ENCODE measurements at regions not wholly inside any gene's neighbourhood (a gene's known extent, or its start where the extent isn't known, plus 50 kb on each side); places are given as distances from the start of the nearest gene placed in this dataset.

GRCh38 chr10:78518224-78518623, 484.6 kb downstream of the RPS24 start:
- H3K27ac ChIP-seq, result no peak overlapping the region
- no peak for DNase-seq (ENCODE audit: low spot score in 2 of 2)
- H3K4me3 ChIP-seq, result no peak overlapping the region
- WGBS, 2 donors, result 92 to 95% methylated on average over 5 of the region's 5 CpGs
- H3K27me3 ChIP-seq, result no peaks in the 10 kb centered on the region
- no peaks in the 10 kb centered on the region for H3K36me3 ChIP-seq
- TF ChIP-seq EP300 (IDR thresholded peaks at IDR 0.05) (no peak), POLR2A (IDR thresholded peaks at IDR 0.05) (no peak)
- TF ChIP-seq, protein P1, sequence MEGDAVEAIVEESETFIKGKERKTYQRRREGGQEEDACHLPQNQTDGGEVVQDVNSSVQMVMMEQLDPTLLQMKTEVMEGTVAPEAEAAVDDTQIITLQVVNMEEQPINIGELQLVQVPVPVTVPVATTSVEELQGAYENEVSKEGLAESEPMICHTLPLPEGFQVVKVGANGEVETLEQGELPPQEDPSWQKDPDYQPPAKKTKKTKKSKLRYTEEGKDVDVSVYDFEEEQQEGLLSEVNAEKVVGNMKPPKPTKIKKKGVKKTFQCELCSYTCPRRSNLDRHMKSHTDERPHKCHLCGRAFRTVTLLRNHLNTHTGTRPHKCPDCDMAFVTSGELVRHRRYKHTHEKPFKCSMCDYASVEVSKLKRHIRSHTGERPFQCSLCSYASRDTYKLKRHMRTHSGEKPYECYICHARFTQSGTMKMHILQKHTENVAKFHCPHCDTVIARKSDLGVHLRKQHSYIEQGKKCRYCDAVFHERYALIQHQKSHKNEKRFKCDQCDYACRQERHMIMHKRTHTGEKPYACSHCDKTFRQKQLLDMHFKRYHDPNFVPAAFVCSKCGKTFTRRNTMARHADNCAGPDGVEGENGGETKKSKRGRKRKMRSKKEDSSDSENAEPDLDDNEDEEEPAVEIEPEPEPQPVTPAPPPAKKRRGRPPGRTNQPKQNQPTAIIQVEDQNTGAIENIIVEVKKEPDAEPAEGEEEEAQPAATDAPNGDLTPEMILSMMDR (IDR thresholded peaks at IDR 0.05), result no peak
- H3K4me1 ChIP-seq, result peaks cover 0 to 20% (median 0%) of the 10 kb centered on the region in 4 donors
- H3K9me3 ChIP-seq, result no peaks in the 10 kb centered on the region

GRCh38 chr10:78520737-78521430, 487.2 kb downstream of the RPS24 start:
- DNase-seq (ENCODE audit: low spot score in 2 of 2), result no peak
- H3K4me1 ChIP-seq, result peaks cover 0 to 7% (median 0%) of the 10 kb centered on the region in 4 donors
- H3K36me3 ChIP-seq, result no peaks in the 10 kb centered on the region
- H3K9me3 ChIP-seq, result no peaks in the 10 kb centered on the region
- H3K27me3 ChIP-seq, result no peaks in the 10 kb centered on the region
- WGBS, 2 donors, result 60 to 62% methylated on average over 4 of the region's 4 CpGs
- TF ChIP-seq EP300 (IDR thresholded peaks at IDR 0.05) (no peak), POLR2A (IDR thresholded peaks at IDR 0.05) (no peak)
- TF ChIP-seq, protein P1 (IDR thresholded peaks at IDR 0.05), result no peak
- H3K4me3 ChIP-seq, result no peak overlapping the region
- H3K27ac ChIP-seq, result no peak overlapping the region

DNA sequence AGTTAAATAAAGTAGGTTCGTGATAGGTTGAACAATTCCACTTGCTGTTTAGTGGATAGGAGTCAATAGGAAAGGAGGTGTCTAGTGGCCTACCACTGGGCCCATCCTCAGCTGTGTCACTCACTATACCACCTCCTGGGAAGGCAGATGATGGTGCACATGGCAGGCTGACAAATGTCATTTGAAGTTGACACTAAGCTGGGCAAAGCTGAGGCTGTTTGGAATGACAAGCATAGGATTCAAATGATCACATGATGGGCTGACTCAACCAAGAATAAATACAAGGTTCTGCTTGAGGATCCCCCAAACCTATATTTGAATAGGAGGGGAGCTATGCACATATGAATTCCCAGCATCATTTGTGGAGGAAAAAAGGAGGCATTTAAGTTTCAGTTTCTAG, 489.8 kb downstream of the RPS24 start:
- Histone ChIP-seq H3K4me1 (no peaks in the 10 kb centered on the region), H3K27me3 (no peaks in the 10 kb centered on the region), H3K36me3 (no peaks in the 10 kb centered on the region), H3K27ac (no peak overlapping the region), H3K9me3 (no peaks in the 10 kb centered on the region), H3K4me3 (no peak overlapping the region)
- DNase-seq (ENCODE audit: low spot score in 2 of 2), result no peak
- WGBS, 2 donors, result 92 to 100% methylated on average over 1 of the region's 1 CpG
- TF ChIP-seq POLR2A (IDR thresholded peaks at IDR 0.05), result no peak
- no peak for TF ChIP-seq EP300 (IDR thresholded peaks at IDR 0.05)
- TF ChIP-seq, protein P1 (IDR thresholded peaks at IDR 0.05), result no peak

DNA sequence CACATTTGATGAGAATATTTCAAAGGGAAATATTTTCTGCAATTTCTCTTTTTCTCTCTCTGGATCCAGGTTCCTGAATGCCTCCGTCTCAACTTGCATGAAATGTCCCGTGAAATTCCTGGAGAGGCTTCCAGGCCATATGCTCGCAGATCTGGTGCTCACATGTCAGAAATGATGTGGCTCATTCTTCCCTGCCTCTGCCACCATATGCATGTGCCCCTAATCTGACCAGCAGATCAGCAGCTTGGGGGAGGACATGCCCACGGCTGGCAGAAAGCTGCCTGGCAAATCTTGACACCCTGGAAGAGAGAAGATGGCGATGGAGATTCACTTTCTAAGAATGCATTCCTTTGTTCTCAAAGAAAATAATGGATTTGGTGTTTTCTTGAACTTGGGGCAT, 490.7 kb downstream of the RPS24 start:
- no peak for DNase-seq (ENCODE audit: low spot score in 2 of 2)
- Histone ChIP-seq H3K27ac (no peak overlapping the region), H3K4me1 (no peaks in the 10 kb centered on the region), H3K36me3 (no peaks in the 10 kb centered on the region), H3K9me3 (no peaks in the 10 kb centered on the region), H3K4me3 (no peak overlapping the region), H3K27me3 (no peaks in the 10 kb centered on the region)
- TF ChIP-seq EP300 (IDR thresholded peaks at IDR 0.05), result no peak
- WGBS, 2 donors, result 77 to 78% methylated on average over 5 of the region's 5 CpGs

DNA sequence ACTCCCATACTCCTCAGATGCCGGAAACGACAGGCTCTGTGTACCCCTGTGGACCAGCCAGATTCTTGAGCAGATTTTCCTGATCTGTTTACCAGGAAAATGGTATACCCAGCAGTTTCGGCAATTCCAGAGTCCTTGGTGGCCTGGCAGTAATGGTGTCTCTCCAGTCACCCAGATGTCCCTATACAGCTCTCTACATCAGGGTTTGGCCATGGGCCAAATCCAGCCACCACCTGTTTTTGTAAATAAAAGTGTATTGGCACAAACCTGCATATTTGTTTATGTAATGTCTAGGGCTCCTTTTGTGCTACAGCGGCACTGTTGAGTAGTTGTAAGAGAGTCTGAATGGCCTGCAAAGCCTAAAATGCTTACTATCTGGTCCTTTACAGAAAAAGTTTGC, 491.3 kb downstream of the RPS24 start:
- Histone ChIP-seq H3K27ac (no peak overlapping the region), H3K4me1 (no peaks in the 10 kb centered on the region), H3K9me3 (no peaks in the 10 kb centered on the region), H3K36me3 (no peaks in the 10 kb centered on the region), H3K4me3 (no peak overlapping the region), H3K27me3 (no peaks in the 10 kb centered on the region)
- no peak for DNase-seq (ENCODE audit: low spot score in 2 of 2)
- no peak for TF ChIP-seq POLR2A (IDR thresholded peaks at IDR 0.05)
- TF ChIP-seq, protein P1 (IDR thresholded peaks at IDR 0.05), result no peak
- TF ChIP-seq EP300 (IDR thresholded peaks at IDR 0.05), result no peak
- WGBS, 2 donors, result 92 to 95% methylated on average over 4 of the region's 4 CpGs

All from tibial nerve (tissue), 4 donors.